Suprapubic skin (tissue), 3 donors: ENCODE measurements at regions not wholly inside any gene's neighbourhood (a gene's known extent, or its start where the extent isn't known, plus 50 kb on each side); places are given as distances from the start of the nearest gene placed in this dataset.

Experiments used
- CTCF ChIP-seq, 2 donors: fragments of 200-600 bp in 1 of 2; fragments of 450-650 bp in 1 of 2; sonication (generic) in 1 of 2; IDR thresholded peaks; one replicate each; pipeline ENCODE4 v1.5.1; 2016 to 2019; ENCODE audit warnings: antibody characterized with exemption in 2 of 2, mild to moderate bottlenecking in 1 of 2, moderate library complexity in 1 of 2
- POLR2A ChIP-seq, 2 donors: fragments of 450-650 bp; IDR thresholded peaks; one replicate each; pipeline ENCODE4 v1.6.1; 2017; ENCODE audit warnings: antibody characterized with exemption in 2 of 2, mild to moderate bottlenecking in 2 of 2, moderate library complexity in 2 of 2

DNA sequence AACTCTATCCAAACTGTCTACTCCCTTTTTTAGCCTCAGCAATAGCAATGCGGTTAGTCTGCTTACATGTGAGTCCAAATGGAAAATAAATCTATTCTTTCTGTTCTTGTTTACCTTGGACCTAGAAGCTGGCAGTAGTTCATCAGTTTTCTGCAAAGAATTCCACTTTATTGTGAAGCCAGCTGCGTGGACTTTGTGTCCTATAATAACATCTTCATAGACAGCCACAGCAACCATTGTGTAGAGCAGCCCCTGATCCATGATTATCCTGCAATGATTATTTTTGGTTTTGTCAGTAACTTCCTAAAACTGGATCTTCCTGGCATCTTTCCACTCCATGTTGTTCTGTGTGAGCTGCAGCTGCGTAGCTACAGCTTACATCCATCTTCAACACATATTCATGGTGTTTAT lies 408.7 kb downstream of the NUF2 start:
- TF ChIP-seq POLR2A (IDR thresholded peaks at IDR 0.05) (no peak), CTCF (IDR thresholded peaks at IDR 0.05) (no peak)
